Right lung (tissue), 2 donors: ENCODE measurements at regions not wholly inside any gene's neighbourhood (a gene's known extent, or its start where the extent isn't known, plus 50 kb on each side); places are given as distances from the start of the nearest gene placed in this dataset.

Experiments
- DNase-seq, 2 donors: peaks; one replicate each; pipeline ENCODE4 v3.0.0-alpha.2; 2013

- no peak for DNase-seq
Observed at GRCh38 chr2:126392889-126393288, 263.1 kb upstream of the GYPC start.

- no peak for DNase-seq
Observed at GRCh38 chr2:126399001-126399400, 257.0 kb upstream of the GYPC start.

GRCh38 chr2:126403039-126403628 is 252.8 kb upstream of the GYPC start:
- no peak for DNase-seq

GRCh38 chr2:126406267-126406666 is 249.7 kb upstream of the GYPC start:
- DNase-seq, result no peak

- DNase-seq, result no peak
Observed at GRCh38 chr2:126408671-126409070, 247.3 kb upstream of the GYPC start.

GRCh38 chr2:126409850-126410249 is 246.1 kb upstream of the GYPC start:
- no peak for DNase-seq

GRCh38 chr2:126413079-126413478 is 242.9 kb upstream of the GYPC start:
- no peak for DNase-seq

- no peak for DNase-seq
Observed at GRCh38 chr2:126419403-126419802, 236.6 kb upstream of the GYPC start.

- DNase-seq, result no peak
Observed at GRCh38 chr2:126425943-126426342, 230.0 kb upstream of the GYPC start.

- DNase-seq, result no peak
Observed at GRCh38 chr2:126429103-126429502, 226.9 kb upstream of the GYPC start.

GRCh38 chr2:126431136-126431535 is 224.8 kb upstream of the GYPC start:
- DNase-seq, result peak in 1 of 2 donors; percentile 8

GRCh38 chr2:126436411-126436810 is 219.5 kb upstream of the GYPC start:
- DNase-seq, result no peak

- DNase-seq, result no peak
Observed at GRCh38 chr2:126437016-126437415, 218.9 kb upstream of the GYPC start.

- DNase-seq, result no peak
Observed at GRCh38 chr2:126444512-126444911, 211.4 kb upstream of the GYPC start.

GRCh38 chr2:126446106-126446695 is 209.8 kb upstream of the GYPC start:
- no peak for DNase-seq

GRCh38 chr2:126448611-126449010 is 207.3 kb upstream of the GYPC start:
- no peak for DNase-seq

- no peak for DNase-seq
Observed at GRCh38 chr2:126449677-126450076, 206.3 kb upstream of the GYPC start.

GRCh38 chr2:126463892-126464674 is 191.9 kb upstream of the GYPC start:
- DNase-seq, result no peak

GRCh38 chr2:126467367-126468054 is 188.4 kb upstream of the GYPC start:
- no peak for DNase-seq

- DNase-seq, result no peak
Observed at GRCh38 chr2:126475031-126475430, 180.9 kb upstream of the GYPC start.

- DNase-seq, result no peak
Observed at GRCh38 chr2:126476691-126477090, 179.3 kb upstream of the GYPC start.

- no peak for DNase-seq
Observed at GRCh38 chr2:126480033-126480432, 175.9 kb upstream of the GYPC start.
